NCI-H2196 (cell line): ENCODE measurements at regions not wholly inside any gene's neighbourhood (a gene's known extent, or its start where the extent isn't known, plus 50 kb on each side); places are given as distances from the start of the nearest gene placed in this dataset.
"Not testable (repeated sequence)": the region's sequence is repeated elsewhere in the genome, so short reads cannot be mapped to it uniquely, and the experiment has no call there.

Experiments
- DNase-seq: peaks from one replicate; lab custom pipeline; 2025; ENCODE audit not compliant: unreplicated experiment; lab: John Stamatoyannopoulos, UW

- DNase-seq: no peak
Measured at GRCh38 chr1:232357416-232357815, 272.5 kb downstream of the SIPA1L2 start.

- no peak for DNase-seq
Measured at GRCh38 chr1:232355162-232356006, 274.5 kb downstream of the SIPA1L2 start.

- no peak for DNase-seq
Measured at GRCh38 chr1:232353001-232353400, 276.9 kb downstream of the SIPA1L2 start.

DNA sequence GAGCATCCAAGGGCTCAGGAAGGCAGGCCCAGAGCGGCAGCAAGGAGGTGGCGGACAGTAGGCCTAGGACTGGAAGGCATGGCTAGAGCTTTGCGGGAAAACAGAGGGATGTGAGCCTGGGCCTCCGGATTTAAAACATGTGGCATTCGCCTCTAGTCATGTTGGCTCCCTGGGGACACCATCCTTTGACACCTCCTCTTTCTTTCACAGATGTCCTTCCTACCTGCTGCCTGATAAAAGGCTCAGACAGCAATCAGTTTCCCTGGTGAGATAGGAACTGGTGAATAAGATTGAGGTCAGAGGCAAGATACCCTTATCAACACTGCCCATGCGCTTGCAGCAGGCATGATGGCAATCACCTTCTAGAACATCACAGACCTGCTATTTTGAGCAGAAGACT is 277.6 kb downstream of the SIPA1L2 start:
- DNase-seq: no peak

DNA sequence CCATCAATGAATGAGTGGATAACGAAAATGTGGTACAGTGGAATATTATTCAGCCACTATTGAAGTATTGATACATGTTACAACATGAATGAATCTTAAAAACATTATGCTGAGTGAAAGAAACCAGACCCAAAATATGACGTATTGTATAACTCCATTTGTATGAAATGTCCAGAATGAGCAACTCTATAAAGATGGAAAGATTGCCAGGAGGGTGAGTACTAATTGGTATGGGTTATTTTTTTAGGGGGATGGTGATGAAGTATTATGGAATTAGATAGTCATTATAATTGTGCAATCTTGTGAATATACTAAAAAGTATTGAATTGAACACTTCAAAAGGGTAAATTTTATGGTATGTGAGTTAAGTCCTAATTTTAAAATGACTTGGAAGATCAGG is 278.6 kb downstream of the SIPA1L2 start:
- DNase-seq: no peak

DNA sequence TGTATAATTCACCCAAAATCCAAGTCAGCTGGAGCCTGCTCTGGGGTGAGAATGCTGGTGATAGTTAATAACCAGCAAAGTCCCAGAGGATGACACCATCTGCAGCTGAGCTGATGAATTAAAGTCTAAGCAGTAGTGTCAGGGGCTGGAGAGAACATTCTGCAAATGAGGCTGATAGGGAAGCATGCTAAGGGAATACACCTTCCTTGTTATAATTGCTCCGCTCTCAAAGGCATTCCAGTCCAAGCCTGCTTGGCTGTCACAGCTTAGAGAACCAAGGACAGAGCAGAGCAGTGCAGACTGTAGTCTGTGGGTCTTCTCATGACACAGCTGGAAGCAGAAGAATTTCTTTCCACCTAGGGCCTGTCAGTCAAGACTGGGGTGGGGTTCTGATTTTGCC is 283.1 kb downstream of the SIPA1L2 start:
- no peak for DNase-seq

DNA sequence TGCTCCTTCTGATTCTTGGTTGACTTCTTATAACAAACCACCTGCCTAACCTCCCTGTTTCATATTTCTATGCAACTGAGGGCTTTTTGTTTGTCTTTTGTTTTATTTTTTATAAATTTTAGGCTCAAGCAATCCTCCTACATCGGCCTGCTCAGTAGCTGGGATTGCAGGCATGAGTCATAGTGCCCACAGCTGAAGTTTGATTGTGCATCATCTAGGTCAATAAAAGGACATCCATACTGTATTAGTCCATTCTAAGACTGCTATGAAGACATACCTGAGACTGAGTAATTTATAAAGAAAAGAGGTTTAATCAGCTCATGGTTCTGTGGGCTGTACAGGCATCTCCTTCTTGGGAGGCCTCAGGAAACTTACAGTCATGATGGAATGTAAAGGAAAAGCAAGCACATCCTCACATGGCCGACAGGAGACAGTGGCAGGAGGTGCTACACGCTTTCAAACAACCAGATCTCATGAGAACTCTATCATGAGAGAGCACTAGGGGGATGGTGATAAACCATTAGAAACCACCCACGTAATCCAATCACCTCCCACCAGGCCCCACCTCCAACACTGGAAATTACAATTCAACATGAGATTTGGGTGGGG is 285.0 kb downstream of the SIPA1L2 start:
- no peak for DNase-seq

GRCh38 chr1:232344186-232344585 is 285.7 kb downstream of the SIPA1L2 start:
- not testable (repeated sequence) for DNase-seq

- DNase-seq: no peak
Measured at GRCh38 chr1:232340446-232340845, 289.5 kb downstream of the SIPA1L2 start.

GRCh38 chr1:232339073-232339472 is 290.9 kb downstream of the SIPA1L2 start:
- no peak for DNase-seq

GRCh38 chr1:232335741-232336293 is 294.1 kb downstream of the SIPA1L2 start:
- no peak for DNase-seq

GRCh38 chr1:232335261-232335660 is 294.7 kb downstream of the SIPA1L2 start:
- DNase-seq: no peak

GRCh38 chr1:232334811-232335210 is 295.1 kb downstream of the SIPA1L2 start:
- no peak for DNase-seq

DNA sequence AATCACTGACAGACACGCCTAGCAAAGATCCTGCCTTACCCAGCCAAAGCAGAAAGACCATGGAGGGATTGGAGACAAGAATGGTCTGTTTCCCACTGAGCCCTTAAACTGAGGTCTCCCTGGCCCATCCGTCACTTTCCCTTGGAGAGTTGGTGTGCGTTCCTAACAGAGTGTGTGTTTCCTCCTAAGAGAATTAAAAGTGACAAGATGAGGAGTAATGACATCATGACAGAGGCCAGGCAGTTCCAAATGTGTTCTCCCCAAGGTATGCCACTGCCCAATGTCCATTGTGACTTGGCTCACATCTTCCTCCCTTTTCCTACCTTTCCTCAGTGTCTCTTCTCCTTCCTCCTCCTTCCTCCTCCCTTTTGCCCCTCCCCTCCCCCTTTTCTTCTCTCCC is 295.7 kb downstream of the SIPA1L2 start:
- DNase-seq: no peak

DNA sequence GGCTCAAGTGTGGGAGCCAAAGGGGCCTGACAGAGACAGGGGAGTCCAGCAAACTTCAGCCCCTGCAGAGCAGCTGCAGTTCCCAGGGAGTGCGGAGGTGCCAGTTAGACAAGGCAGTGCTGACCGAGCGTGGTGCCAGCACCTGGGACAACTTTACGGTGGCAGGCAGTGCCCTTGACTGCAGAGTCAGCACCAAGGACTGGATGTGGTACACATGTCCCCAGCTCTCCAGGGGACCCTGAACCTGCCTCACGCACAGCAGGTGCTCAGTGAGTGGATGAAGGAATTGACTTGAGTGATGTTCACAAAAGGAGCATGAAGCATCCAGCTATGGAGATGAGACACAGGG is 296.5 kb downstream of the SIPA1L2 start:
- DNase-seq: no peak

DNA sequence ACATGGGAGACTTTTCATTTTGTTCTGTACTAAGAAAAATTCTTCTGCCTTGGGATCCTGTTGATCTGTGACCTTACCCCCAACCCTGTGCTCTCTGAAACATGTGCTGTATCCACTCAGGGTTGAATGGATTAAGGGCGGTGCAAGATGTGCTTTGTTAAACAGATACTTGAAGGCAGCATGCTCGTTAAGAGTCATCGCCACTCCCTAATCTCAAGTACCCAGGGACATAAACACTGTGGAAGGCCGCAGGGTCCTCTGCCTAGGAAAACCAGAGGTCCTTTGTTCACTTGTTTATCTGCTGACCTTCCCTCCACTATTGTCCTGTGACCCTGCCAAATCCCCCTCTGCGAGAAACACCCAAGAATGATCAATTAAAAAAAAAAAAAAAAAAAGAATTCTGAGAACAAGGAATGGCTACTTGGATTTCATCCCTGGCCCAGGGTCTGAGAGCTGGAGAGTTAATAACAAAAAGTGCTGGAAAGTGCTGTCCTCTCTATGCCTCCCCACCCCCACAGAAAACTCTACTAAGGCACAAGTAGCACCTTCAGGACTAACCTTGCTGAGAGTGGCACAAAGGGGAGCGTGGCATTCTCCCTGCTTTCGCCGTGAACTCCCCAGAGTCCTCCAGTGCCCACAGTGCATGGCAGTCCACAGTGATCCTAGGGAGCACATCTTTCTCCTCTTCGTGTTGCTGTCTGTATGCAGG is 297.1 kb downstream of the SIPA1L2 start:
- DNase-seq: not testable (repeated sequence)

- DNase-seq: no peak
Measured at GRCh38 chr1:232329103-232329813, 300.7 kb downstream of the SIPA1L2 start.

GRCh38 chr1:232328486-232329102 is 301.3 kb downstream of the SIPA1L2 start:
- no peak for DNase-seq

GRCh38 chr1:232327899-232328298 is 302.0 kb downstream of the SIPA1L2 start:
- DNase-seq: no peak

DNA sequence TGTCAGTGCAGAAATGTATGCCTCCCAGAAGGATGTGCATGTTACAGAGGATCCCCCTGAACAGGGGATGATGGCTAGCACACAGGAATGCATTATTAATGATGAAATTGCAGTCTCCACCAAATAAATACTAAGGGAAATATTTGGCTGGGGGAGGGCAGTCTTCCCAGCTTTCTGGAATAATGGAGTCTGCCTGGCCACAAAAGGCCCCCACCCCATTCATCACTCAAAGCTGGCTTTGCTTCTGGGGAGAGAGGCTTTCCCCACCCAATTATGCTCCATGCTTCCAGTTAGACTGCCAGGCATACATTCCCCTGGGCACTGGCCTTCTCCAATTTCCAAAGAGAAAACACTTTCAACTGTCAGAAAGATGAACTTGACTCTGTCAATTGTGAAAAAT is 302.7 kb downstream of the SIPA1L2 start:
- DNase-seq: no peak
